Erythroblast (primary cell): ENCODE measurements at regions not wholly inside any gene's neighbourhood (a gene's known extent, or its start where the extent isn't known, plus 50 kb on each side); places are given as distances from the start of the nearest gene placed in this dataset.

Source experiments
- GATA1 ChIP-seq: IDR thresholded peaks from 2 replicates; pipeline ENCODE4 v1.6.1; 2011; ENCODE audit warnings: low read depth, mild to moderate bottlenecking, control low read depth, low read length, moderate library complexity
- POLR2A ChIP-seq: IDR thresholded peaks from 2 replicates; pipeline ENCODE4 v1.6.1; 2011; ENCODE audit warnings: mild to moderate bottlenecking, low read length

GRCh38 chr4:127236889-127237288, 395.9 kb upstream of the INTU start:
- TF ChIP-seq POLR2A (no peak), GATA1 (no peak)
